GM23248 (cell line): ENCODE measurements at regions not wholly inside any gene's neighbourhood (a gene's known extent, or its start where the extent isn't known, plus 50 kb on each side); places are given as distances from the start of the nearest gene placed in this dataset.

ENCODE experiments used
- EZH2 ChIP-seq: fragments of 200-600 bp; sonication (generic); IDR thresholded peaks from 2 replicates; pipeline ENCODE4 v1.6.1; 2018; ENCODE audit warnings: antibody characterized with exemption, mild to moderate bottlenecking; ENCODE audit not compliant: insufficient read depth, poor library complexity, severe bottlenecking
- EZH2phosphoT487 ChIP-seq: fragments of 200-600 bp; sonication (generic); IDR thresholded peaks from 2 replicates; pipeline ENCODE4 v1.6.1; 2018; ENCODE audit warnings: antibody characterized with exemption, moderate library complexity, mild to moderate bottlenecking, low read depth; ENCODE audit not compliant: insufficient read depth

DNA sequence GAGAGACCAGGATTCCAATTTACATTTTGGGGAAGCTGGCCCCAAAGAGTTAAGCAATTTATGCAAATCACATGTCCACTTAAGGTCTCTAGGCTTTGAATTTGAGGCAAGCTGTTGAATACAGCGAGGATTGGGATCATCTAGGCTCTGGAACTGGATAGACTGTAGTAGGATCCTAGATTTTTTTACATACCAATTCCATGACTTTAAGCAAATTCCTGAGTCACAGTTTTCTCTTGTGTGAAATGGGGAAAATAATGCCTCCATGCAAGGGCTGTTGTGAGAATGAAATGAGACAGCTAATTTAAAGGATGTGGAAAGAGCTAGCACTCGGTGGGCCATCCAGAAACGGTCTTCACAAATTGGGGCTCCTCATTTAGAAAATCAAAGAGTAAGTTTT is 103.4 kb downstream of the MINAR1 start:
- no peak for TF ChIP-seq EZH2
- no peak for TF ChIP-seq EZH2phosphoT487
